Stimulated activated CD4-positive, alpha-beta T cell treated with anti-CD3 and anti-CD28 coated beads, Interleukin-4, amount 100 ng/mL, for 1 hour (primary cell): ENCODE measurements at regions not wholly inside any gene's neighbourhood (a gene's known extent, or its start where the extent isn't known, plus 50 kb on each side); places are given as distances from the start of the nearest gene placed in this dataset.
A peak's percentile ranks its signal among the peaks of the same experiment; 100 is the strongest.
"Not testable (repeated sequence)": the region's sequence is repeated elsewhere in the genome, so short reads cannot be mapped to it uniquely, and the experiment has no call there.

Source experiments
- DNase-seq: peaks from one replicate; pipeline ENCODE4 v3.0.0-alpha.2; 2020

DNA sequence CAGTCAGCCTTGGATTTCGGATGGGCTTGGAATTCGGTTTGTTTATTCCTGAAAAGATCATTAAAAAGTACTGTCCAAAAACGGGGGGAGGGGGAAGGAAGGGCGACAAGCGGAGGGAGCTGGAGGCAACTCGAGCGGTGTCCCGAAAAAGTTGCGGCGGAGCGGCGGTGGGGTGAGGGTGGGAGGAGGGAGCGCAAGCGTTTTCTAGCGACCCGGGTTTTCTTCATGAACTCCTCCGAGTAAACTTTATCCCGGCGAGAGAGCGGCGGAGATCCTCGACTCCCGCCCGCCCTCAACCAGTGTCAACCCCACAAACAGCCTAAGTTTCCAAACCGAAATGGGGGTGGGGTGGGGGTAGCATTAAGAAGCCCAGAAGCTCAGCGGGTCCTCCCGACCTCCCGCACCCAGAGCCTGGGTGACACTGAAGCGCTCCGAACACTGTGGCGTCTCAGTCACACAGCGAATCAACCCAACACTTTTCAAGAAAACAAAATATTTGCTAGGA, 133.0 kb upstream of the C11orf58 start:
- no peak for DNase-seq

DNA sequence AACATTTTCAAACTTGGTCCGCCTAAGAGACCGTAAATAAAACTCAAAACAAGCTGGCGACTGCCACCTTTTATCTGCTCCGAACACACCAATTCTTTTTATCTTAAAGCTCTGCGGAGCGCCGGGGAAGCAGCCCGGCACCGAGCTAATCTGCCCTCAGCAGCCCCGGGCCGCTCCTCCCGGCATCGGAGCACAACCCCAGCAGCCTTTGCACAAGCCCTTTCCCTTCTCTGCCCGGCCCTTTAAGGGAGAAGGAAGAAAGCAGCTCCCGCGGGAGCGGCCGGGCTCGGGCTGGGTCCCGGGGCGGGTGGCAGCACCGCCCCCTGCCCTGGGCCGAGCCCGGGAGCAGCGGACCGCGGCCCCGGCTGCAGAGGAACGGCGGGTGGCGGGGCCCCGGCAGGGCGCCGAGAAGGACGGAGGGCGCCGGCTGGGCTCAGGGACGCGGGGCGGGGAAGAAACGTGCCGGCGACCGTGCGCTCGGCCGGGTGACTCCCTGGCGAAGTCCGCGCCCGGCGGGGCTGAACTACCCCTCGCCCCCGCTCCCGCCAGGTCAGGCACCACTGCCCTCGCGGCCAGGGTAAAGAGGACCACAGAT, 133.6 kb upstream of the C11orf58 start:
- DNase-seq: peak; percentile 25

- DNase-seq: no peak
These were observed 134.3 kb upstream of the C11orf58 start for GRCh38 chr11:16603890-16604793.

GRCh38 chr11:16603245-16603644, 135.2 kb upstream of the C11orf58 start:
- no peak for DNase-seq

DNA sequence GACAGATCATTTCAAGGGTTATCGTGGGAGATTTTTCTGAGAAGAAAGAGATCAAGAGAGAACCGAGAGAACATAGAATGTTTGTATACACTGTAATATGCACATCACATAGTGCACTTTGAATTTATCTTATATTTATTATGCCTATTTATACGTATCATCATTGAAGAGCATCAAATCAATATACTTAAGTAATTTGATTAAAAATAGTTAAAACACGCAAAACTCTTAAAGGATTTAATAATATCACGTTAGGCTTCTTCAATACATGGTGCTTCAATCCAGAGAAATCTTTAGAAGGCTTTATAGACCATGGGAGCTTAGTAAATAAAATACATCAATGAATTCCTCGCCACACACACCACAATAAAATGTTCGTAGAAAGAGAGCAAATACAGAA, 139.5 kb upstream of the C11orf58 start:
- DNase-seq: no peak

- no peak for DNase-seq
These were observed 140.4 kb upstream of the C11orf58 start for GRCh38 chr11:16598032-16598431.

DNA sequence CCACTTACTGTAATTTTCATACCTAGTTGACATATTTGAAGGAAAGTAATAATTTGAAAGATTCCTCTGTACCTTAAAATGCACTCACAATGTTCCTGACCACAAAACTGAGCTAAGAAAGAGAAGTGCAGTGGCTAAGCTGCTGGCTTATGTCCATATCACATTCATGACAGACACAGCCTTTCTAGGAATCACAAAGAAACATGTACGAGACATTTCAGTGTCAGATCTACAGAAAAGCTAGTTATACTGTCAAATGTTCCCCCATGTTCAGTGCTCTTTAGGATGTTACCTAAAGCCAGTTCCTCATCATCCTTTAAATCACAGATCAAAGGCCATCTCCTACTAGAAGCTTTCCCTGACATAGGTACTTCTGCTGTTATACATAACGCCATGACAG, 142.2 kb upstream of the C11orf58 start:
- no peak for DNase-seq

DNA sequence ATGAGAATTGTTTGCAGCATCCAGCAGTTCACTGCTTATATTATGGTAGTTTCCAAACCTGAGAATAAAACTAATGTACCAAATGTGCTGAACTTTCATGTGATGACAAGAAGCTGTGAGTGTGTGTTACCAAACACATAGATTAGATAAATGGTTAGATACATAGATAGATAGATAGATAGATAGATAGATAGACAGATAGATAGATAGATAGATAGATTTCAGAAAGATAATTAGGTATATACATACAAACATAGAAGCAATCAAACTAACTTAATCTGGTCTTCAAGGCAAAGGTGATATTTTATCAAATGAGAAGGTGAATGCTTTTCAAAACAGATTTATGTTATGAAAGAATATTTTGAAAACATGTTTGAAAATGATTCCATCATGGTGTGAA, 147.3 kb upstream of the C11orf58 start:
- no peak for DNase-seq

DNA sequence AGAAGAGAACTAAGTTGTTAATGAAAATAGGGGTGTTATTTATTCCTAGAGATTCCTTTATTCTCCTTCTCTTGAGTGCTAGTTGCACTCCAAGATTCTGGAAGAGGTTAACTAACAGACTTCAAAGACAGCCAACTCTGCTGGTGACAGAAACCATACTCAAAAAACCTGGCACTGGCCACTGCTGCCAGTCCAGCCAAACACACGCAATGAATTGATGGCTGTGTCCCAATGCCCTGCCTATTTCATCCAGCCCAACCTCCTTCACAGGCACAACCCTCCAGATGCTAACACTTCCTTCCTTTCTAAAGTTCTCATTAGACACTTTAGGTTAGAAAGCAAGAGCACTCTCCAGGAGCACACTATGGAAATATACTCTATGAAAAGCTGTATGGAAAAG, 150.8 kb upstream of the C11orf58 start:
- no peak for DNase-seq

- DNase-seq: no peak
These were observed 153.9 kb upstream of the C11orf58 start for GRCh38 chr11:16584569-16584968.

DNA sequence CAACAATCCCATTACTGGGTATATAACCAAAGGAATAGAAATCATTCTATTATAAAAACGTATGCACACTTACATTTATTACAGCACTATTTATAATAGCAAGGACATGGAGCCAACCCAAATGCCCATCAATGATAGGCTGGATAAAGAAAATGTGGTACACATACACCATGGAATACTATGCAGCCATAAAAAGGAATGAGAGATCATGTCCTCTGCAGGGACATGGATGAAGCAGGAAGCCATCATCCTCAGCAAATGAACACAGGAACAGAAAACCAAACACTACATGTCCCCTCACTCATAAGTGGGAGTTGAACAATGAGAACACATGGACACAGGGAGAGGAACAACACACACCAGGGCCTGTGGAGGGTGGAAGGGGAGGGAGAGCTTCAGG, 157.4 kb upstream of the C11orf58 start:
- DNase-seq: not testable (repeated sequence)

DNA sequence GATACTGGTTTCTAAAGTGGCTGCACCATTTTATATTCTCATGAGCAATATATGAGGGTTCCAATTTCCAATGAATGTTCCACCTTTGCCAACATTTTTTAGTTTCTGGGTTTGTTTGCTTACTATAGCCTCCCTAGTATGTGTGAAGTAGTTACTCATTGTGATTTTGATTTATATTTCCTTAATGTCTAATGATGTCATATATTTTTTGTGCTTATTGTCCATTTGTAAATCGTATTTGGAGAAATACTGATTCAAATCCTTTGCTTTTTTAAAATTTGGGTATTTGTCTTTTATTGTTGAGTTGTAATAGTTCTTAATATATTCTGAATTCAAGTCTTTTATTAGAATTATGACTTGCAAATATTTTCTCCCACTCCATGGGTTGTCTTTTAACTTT, 161.0 kb upstream of the C11orf58 start:
- DNase-seq: no peak

- not testable (repeated sequence) for DNase-seq
These were observed 163.6 kb upstream of the C11orf58 start for GRCh38 chr11:16574889-16575288.

GRCh38 chr11:16572945-16573344, 165.5 kb upstream of the C11orf58 start:
- DNase-seq: no peak

DNA sequence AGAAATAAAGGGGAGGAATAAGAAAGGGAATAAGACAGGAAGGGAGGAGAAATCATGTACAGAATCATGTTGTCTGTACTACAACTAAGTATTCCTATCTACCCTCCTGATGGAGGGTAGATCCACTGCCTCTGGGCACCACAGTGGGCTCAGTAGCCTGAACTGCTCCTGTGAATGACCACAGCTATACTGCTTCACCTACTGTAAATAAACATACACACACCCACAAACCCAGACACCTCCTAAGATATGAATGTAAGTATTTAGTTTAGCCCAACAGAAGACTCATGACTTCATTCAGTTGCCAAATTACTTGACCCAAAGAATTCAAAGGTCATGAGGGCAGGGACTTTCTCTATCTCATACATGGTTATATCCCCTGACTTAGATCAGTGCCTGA, 177.3 kb upstream of the C11orf58 start:
- no peak for DNase-seq

- DNase-seq: no peak
These were observed 180.0 kb upstream of the C11orf58 start for GRCh38 chr11:16558494-16558893.

GRCh38 chr11:16555956-16556355, 182.5 kb upstream of the C11orf58 start:
- no peak for DNase-seq

- no peak for DNase-seq
These were observed 184.1 kb upstream of the C11orf58 start for GRCh38 chr11:16554361-16554760.

DNA sequence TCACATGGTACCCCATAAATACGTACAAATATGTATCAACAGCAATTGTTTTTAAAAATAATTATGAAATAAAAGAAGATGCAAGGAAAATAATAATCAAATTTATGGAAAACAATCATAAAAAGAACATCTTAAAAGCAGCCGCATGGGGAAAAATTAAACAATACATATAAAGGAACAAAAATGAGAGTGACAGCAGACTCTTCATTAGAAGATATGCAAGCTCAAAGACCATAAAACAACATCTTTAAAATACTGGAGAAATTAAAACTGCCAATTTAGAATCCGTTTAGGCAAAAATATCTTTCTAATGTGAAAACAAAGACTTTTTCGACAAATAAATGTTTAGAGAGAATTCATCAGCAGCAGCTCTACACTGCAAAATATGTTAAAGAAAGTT, 190.6 kb upstream of the C11orf58 start:
- DNase-seq: no peak

DNA sequence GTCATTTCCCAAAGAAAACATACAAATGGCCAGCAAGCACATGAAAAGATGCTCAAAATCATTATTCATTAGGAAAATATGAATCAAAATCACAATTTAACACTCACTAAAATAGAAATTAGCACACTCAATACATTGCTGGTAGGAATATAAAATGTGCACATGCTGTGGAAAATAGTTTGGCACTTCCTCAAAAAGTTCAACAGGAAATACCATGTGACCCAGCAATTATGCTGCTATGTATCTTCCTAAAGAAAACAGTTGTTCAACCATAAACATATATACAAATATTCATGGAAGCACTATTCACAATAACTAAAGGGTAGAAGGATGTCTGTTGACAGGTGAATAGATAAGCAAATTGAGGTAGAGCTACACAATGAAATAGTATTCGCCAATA, 187.3 kb upstream of the SOX6 start:
- no peak for DNase-seq

- DNase-seq: no peak
These were observed 186.0 kb upstream of the SOX6 start for GRCh38 chr11:16542353-16542752.

DNA sequence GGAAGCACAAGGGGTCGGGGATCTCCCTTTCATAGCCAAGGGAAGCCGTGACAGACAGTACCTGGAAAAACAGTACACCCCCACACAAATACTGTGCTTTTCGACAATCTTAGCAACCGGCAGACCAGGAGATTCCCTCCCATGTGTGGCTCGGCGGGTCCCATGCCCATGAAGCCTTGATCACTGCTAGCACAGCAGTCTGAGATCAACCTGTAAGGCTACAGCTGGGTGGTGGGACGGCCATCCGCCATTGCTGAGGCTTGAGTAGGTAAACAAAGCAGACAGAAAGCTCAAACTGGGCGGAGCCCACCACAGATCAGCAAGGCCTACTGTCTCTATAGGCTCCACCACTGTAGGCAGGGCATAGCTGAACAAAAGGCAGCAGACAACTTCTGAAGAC, 180.2 kb upstream of the SOX6 start:
- DNase-seq: no peak

DNA sequence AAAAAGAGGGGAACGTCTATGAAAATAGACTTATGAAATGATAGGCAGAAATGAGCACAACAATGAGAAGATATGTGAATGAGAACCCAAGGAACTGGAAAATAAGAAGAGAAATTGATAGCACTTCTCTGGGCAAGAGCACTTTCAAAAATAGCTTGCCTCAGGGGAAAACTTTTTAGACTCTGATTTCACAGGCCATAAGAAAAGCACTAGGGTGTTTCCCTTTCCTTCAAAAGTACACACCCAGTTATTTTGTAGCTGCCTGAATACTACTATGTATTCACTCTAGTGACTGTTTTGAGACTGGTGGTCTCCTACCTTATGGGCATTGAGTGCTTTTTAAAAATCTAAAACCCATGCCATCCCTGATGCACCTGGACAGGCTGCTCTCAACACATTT, 172.3 kb upstream of the SOX6 start:
- DNase-seq: no peak

DNA sequence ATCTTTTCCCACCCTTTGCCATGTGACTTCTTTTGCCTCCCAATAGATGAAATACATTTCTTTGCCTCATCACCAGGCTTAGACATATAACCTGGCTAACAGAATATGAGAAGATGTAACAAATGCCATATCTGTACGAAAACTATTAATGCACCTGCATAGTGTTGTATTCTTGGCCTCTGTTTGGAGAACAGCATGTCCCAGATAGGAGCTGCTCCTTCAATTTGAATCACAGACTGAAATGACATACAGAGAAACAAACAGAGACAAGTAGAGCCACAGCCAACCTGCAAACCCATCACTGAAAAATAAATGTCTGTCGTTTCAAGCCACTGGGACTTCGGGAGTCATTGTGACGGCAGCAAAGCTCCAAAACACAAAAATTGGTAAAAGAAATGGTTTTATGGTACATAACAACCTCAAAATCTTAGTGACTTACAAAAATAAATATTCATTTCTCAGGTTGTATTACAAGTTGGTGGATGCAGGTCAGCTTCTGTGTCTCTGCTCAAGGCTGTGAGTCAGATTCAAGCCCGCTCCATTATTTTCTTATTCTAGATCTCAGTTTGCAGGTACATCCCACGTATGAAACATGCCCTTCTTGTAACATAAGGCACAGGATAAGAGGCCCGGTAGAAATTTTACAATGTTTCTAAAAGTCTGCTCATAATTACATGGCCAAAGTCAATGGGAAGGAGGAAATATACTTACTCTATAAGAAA, 171.3 kb upstream of the SOX6 start:
- DNase-seq: no peak
